H1 (cell line): ENCODE measurements at regions not wholly inside any gene's neighbourhood (a gene's known extent, or its start where the extent isn't known, plus 50 kb on each side); places are given as distances from the start of the nearest gene placed in this dataset.

ENCODE experiments used
- CTCF ChIA-PET: fragments of 300-600 bp; sonication (Branson Sonifier 250); formaldehyde crosslinking; loops from one replicate; lab custom pipeline; 2021; ENCODE audit not compliant: partially characterized antibody; lab: Charles Lee
- POLR2A ChIA-PET: fragments of 300-600 bp; sonication (Branson Sonifier 250); formaldehyde crosslinking; loops from one replicate; lab custom pipeline; 2021; ENCODE audit warnings: inconsistent platforms; ENCODE audit not compliant: partially characterized antibody; lab: Charles Lee
- DNase-seq, 2 experiments: peaks; one replicate each; pipeline versions ENCODE4 v3.0.0 to v3.0.0-alpha.2; 2010 to 2022; ENCODE audit warnings: low spot score in 2 of 2, low read depth in 1 of 2, mixed read lengths in 1 of 2
- FAIRE-seq: peaks from 2 replicates; lab custom pipeline; 2011; peaks lifted over from hg19 to GRCh38; lab: Jason Lieb, UNC
- H2AFZ ChIP-seq: 2 replicates; pipeline ENCODE4 v1.8.1; 2012; ENCODE audit warnings: low read length, inconsistent platforms
- H2AK5ac ChIP-seq: 2 replicates; pipeline ENCODE4 v1.6.1; 2013; ENCODE audit warnings: low read depth, low read length
- H2BK120ac ChIP-seq: replicated peaks from 2 replicates; pipeline ENCODE3; 2013; ENCODE audit warnings: low read depth, low read length, inconsistent platforms
- H2BK12ac ChIP-seq: 2 replicates; pipeline ENCODE4 v1.6.1; 2013; ENCODE audit warnings: low read depth, low read length
- H2BK15ac ChIP-seq: 2 replicates; pipeline ENCODE4 v1.6.1; 2013; ENCODE audit warnings: low read length
- H2BK20ac ChIP-seq: 2 replicates; pipeline ENCODE4 v1.6.1; 2013; ENCODE audit warnings: low read length
- H2BK5ac ChIP-seq: 2 replicates; pipeline ENCODE4 v1.6.1; 2013; ENCODE audit warnings: low read depth, low read length
- H3K14ac ChIP-seq: 2 replicates; pipeline ENCODE4 v1.6.1; 2013; ENCODE audit warnings: inconsistent platforms; ENCODE audit not compliant: insufficient read length
- H3K18ac ChIP-seq: 2 replicates; pipeline ENCODE4 v1.6.1; 2013; ENCODE audit warnings: low read length; ENCODE audit errors: extremely low read depth
- H3K23ac ChIP-seq: 2 replicates; pipeline ENCODE4 v1.6.1; 2013; ENCODE audit warnings: inconsistent platforms; ENCODE audit not compliant: insufficient read length
- H3K23me2 ChIP-seq: 2 replicates; pipeline ENCODE4 v1.6.1; 2013; ENCODE audit warnings: low read depth, low read length
- H3K27ac ChIP-seq: 2 replicates; pipeline ENCODE4 v1.6.1; 2011; ENCODE audit warnings: low read depth, low read length, inconsistent platforms
- H3K27me3 ChIP-seq, 4 experiments: replicated peaks in 1 of 4; 1 replicate in 1 of 4; 2 replicates in 3 of 4; pipeline versions ENCODE4 v1.6.1 to v1.8.1; 2011 to 2013; ENCODE audit warnings: low read length in 3 of 4, mild to moderate bottlenecking in 3 of 4, inconsistent platforms in 2 of 4, mixed read lengths in 2 of 4, moderate library complexity in 1 of 4; ENCODE audit not compliant: control insufficient read depth in 3 of 4, insufficient read depth in 3 of 4; ENCODE audit errors: extremely low read depth in 1 of 4
- H3K36me3 ChIP-seq, 4 experiments: 2 replicates each; pipeline versions ENCODE4 v1.6.1 to v1.8.1; 2011 to 2013; ENCODE audit warnings: mild to moderate bottlenecking in 4 of 4, low read length in 3 of 4, moderate library complexity in 2 of 4, control low read depth in 1 of 4, inconsistent platforms in 1 of 4; ENCODE audit not compliant: insufficient read depth in 4 of 4, control insufficient read depth in 2 of 4
- H3K4ac ChIP-seq: replicated peaks from 2 replicates; pipeline ENCODE3; 2013; ENCODE audit warnings: low read length, low read depth, mixed read lengths, inconsistent platforms; ENCODE audit not compliant: insufficient read length
- H3K4me1 ChIP-seq, 4 experiments: replicated peaks in 1 of 4; 1 replicate in 1 of 4; 2 replicates in 3 of 4; pipeline versions ENCODE4 v1.6.1 to v1.8.1; 2011 to 2013; ENCODE audit warnings: low read length in 3 of 4, inconsistent platforms in 2 of 4, mixed read lengths in 1 of 4; ENCODE audit not compliant: insufficient read depth in 4 of 4, control insufficient read depth in 3 of 4
- H3K4me2 ChIP-seq, 2 experiments: 2 replicates each; pipeline versions ENCODE4 v1.6.1 to v1.8.1; 2011 to 2013; ENCODE audit warnings: low read depth in 2 of 2, low read length in 2 of 2, control low read depth in 1 of 2, inconsistent platforms in 1 of 2, mild to moderate bottlenecking in 1 of 2; ENCODE audit not compliant: insufficient read depth in 1 of 2
- H3K4me3 ChIP-seq, 4 experiments: fragments of 200-600, 300-600 bp in 1 of 4; sonication (generic), shearing (Covaris generic), sonication (Bioruptor Twin) in 1 of 4; 2 replicates each; pipeline versions ENCODE4 v1.5.1 to v1.8.1; 2011 to 2016; ENCODE audit warnings: low read length in 4 of 4, low read depth in 3 of 4, control low read depth in 2 of 4, inconsistent platforms in 2 of 4, mild to moderate bottlenecking in 2 of 4, mixed read lengths in 1 of 4, moderate library complexity in 1 of 4; ENCODE audit not compliant: insufficient read depth in 2 of 4; ENCODE audit errors: extremely low read depth in 1 of 4
- H3K56ac ChIP-seq: replicated peaks from 2 replicates; pipeline ENCODE3; 2013; ENCODE audit warnings: low read depth, mild to moderate bottlenecking, mixed read lengths, low read length, inconsistent platforms; ENCODE audit not compliant: insufficient read length
- H3K79me1 ChIP-seq: 2 replicates; pipeline ENCODE4 v1.6.1; 2013; ENCODE audit warnings: low read depth, low read length, control low read depth
- H3K79me2 ChIP-seq, 2 experiments: 2 replicates each; pipeline versions ENCODE4 v1.6.1 to v1.8.1; 2012 to 2013; ENCODE audit warnings: low read length in 2 of 2, mild to moderate bottlenecking in 2 of 2, inconsistent platforms in 1 of 2; ENCODE audit not compliant: insufficient read depth in 2 of 2, control insufficient read depth in 1 of 2
- H3K9ac ChIP-seq, 4 experiments: replicated peaks in 1 of 4; 1 replicate in 1 of 4; 2 replicates in 3 of 4; pipeline versions ENCODE4 v1.6.1 to v1.8.1; 2011 to 2013; ENCODE audit warnings: low read depth in 3 of 4, low read length in 3 of 4, control low read depth in 2 of 4, mild to moderate bottlenecking in 2 of 4, moderate library complexity in 2 of 4, inconsistent platforms in 1 of 4; ENCODE audit errors: extremely low read depth in 1 of 4
- H3K9me3 ChIP-seq, 2 experiments: 2 replicates each; pipeline versions ENCODE4 v1.6.1 to v1.8.1; 2012 to 2013; ENCODE audit warnings: mild to moderate bottlenecking in 2 of 2, moderate library complexity in 2 of 2, control low read depth in 1 of 2, inconsistent platforms in 1 of 2, low read depth in 1 of 2, low read length in 1 of 2, mixed read lengths in 1 of 2; ENCODE audit not compliant: insufficient read depth in 2 of 2
- H4K20me1 ChIP-seq, 2 experiments: replicated peaks in 1 of 2; 2 replicates each; pipeline versions ENCODE3 to v1.8.1; 2011 to 2013; ENCODE audit warnings: inconsistent platforms in 2 of 2, low read length in 2 of 2, mild to moderate bottlenecking in 1 of 2; ENCODE audit not compliant: insufficient read depth in 2 of 2, control insufficient read depth in 1 of 2
- H4K5ac ChIP-seq: 2 replicates; pipeline ENCODE4 v1.6.1; 2013; ENCODE audit warnings: low read length, low read depth, mixed read lengths, inconsistent platforms; ENCODE audit not compliant: insufficient read length
- H4K8ac ChIP-seq: 2 replicates; pipeline ENCODE4 v1.8.0; 2013; ENCODE audit warnings: mild to moderate bottlenecking, moderate library complexity, low read length, inconsistent platforms; ENCODE audit not compliant: insufficient read depth; ENCODE audit errors: extremely low read depth
- H4K91ac ChIP-seq: replicated peaks from 2 replicates; pipeline ENCODE3; 2013; ENCODE audit warnings: low read length, mixed read lengths, inconsistent platforms; ENCODE audit not compliant: insufficient read length
- RNF2 ChIP-seq: fragments of 200-900, 300-1000 bp; sonication (generic); IDR thresholded peaks from 2 replicates; pipeline ENCODE4 v1.7.1; 2016; ENCODE audit warnings: borderline replicate concordance, low read depth, mild to moderate bottlenecking, antibody characterized with exemption, low read length; ENCODE audit not compliant: poor library complexity, severe bottlenecking; ENCODE audit errors: missing control alignments

- Histone ChIP-seq H3K4me1 (no peaks in the 10 kb centered on the region), H3K4me2 (no peak overlapping the region), H3K23me2 (no peaks in the 10 kb centered on the region), H3K36me3 (no peaks in the 10 kb centered on the region), H3K79me1 (no peaks in the 10 kb centered on the region), H3K23ac (no peak overlapping the region), H3K9me3 (no peaks in the 10 kb centered on the region), H2AFZ (no peak overlapping the region), H2BK12ac (no peak overlapping the region), H2BK15ac (no peak overlapping the region), H2BK5ac (no peak overlapping the region), H3K27me3 (no peaks in the 10 kb centered on the region), H3K79me2 (no peaks in the 10 kb centered on the region), H3K18ac (no peak overlapping the region), H3K4ac (no peak overlapping the region), H4K91ac (no peak overlapping the region), H3K14ac (no peak overlapping the region), H4K8ac (no peak overlapping the region), H3K4me3 (no peak overlapping the region), H2AK5ac (no peak overlapping the region), H4K20me1 (no peaks in the 10 kb centered on the region), H3K9ac (no peak overlapping the region), H2BK20ac (no peak overlapping the region), H4K5ac (no peak overlapping the region), H2BK120ac (no peak overlapping the region), H3K27ac (no peak overlapping the region), H3K56ac (no peak overlapping the region)
- no peak for DNase-seq
- no peak for FAIRE-seq
- ChIA-PET CTCF (no interaction called here), POLR2A (no interaction called here)
- no peak for TF ChIP-seq RNF2
These were observed 274.0 kb upstream of the TMPRSS15 start for GRCh38 chr21:18677632-18678031.
